Mesendoderm (in vitro differentiated cells): ENCODE measurements at regions not wholly inside any gene's neighbourhood (a gene's known extent, or its start where the extent isn't known, plus 50 kb on each side); places are given as distances from the start of the nearest gene placed in this dataset.
"Not testable (repeated sequence)": the region's sequence is repeated elsewhere in the genome, so short reads cannot be mapped to it uniquely, and the experiment has no call there.

Source experiments
- DNase-seq: peaks from one replicate; pipeline ENCODE4 v3.0.0; 2013
- H2AK5ac ChIP-seq: 2 replicates; pipeline ENCODE4 v1.6.1; 2013; ENCODE audit warnings: low read length, inconsistent platforms
- H2BK120ac ChIP-seq: 2 replicates; pipeline ENCODE4 v1.6.1; 2013; ENCODE audit warnings: low read depth, mild to moderate bottlenecking, low read length, moderate library complexity, mixed read lengths
- H2BK15ac ChIP-seq: replicated peaks from 2 replicates; pipeline ENCODE4 v1.6.1; 2013; ENCODE audit warnings: low read depth, mild to moderate bottlenecking, moderate library complexity
- H2BK5ac ChIP-seq: 2 replicates; pipeline ENCODE4 v1.6.1; 2013; ENCODE audit warnings: low read length, inconsistent platforms
- H3K18ac ChIP-seq: 2 replicates; pipeline ENCODE4 v1.6.1; 2013; ENCODE audit warnings: mild to moderate bottlenecking, low read length, mixed read lengths
- H3K23ac ChIP-seq: one replicate; pipeline ENCODE4 v1.6.1; 2013; ENCODE audit warnings: low read length
- H3K27ac ChIP-seq: 2 replicates; pipeline ENCODE4 v1.5.1; 2013; ENCODE audit warnings: low read depth, mild to moderate bottlenecking, inconsistent platforms, low read length, moderate library complexity
- H3K27me3 ChIP-seq: 2 replicates; pipeline ENCODE4 v1.6.1; 2013; ENCODE audit warnings: low read length, control low read depth, mild to moderate bottlenecking, inconsistent platforms; ENCODE audit not compliant: insufficient read depth, poor library complexity
- H3K36me3 ChIP-seq: 2 replicates; pipeline ENCODE4 v1.6.1; 2013; ENCODE audit warnings: low read length, inconsistent platforms; ENCODE audit not compliant: control insufficient read depth, insufficient read depth
- H3K4ac ChIP-seq: one replicate; pipeline ENCODE4 v1.6.1; 2013; ENCODE audit warnings: low read depth, mild to moderate bottlenecking, low read length, moderate library complexity
- H3K4me1 ChIP-seq: 2 replicates; pipeline ENCODE4 v1.6.1; 2013; ENCODE audit warnings: low read depth, low read length, inconsistent platforms; ENCODE audit not compliant: control insufficient read depth
- H3K4me2 ChIP-seq: 2 replicates; pipeline ENCODE4 v1.6.1; 2013; ENCODE audit warnings: low read length
- H3K4me3 ChIP-seq: 2 replicates; pipeline ENCODE4 v1.5.1; 2013; ENCODE audit warnings: mild to moderate bottlenecking, low read length
- H3K56ac ChIP-seq: one replicate; pipeline ENCODE4 v1.6.1; 2013; ENCODE audit warnings: low read length
- H3K79me1 ChIP-seq: 2 replicates; pipeline ENCODE4 v1.6.1; 2013; ENCODE audit warnings: low read length, inconsistent platforms
- H3K79me2 ChIP-seq: 2 replicates; pipeline ENCODE4 v1.6.1; 2013; ENCODE audit warnings: mild to moderate bottlenecking, low read length; ENCODE audit not compliant: control insufficient read depth, insufficient read depth
- H3K9ac ChIP-seq: 2 replicates; pipeline ENCODE4 v1.6.1; 2013; ENCODE audit warnings: low read length, inconsistent platforms
- H4K5ac ChIP-seq: one replicate; pipeline ENCODE4 v1.6.1; 2013; ENCODE audit warnings: low read length
- H4K8ac ChIP-seq: one replicate; pipeline ENCODE4 v1.6.1; 2013; ENCODE audit warnings: low read depth, mild to moderate bottlenecking, control low read depth, low read length, moderate library complexity
- WGBS: extraction: QIAGEN DNeasy Blood & Tissue Kit; methylation state at CpG from one replicate; pipeline ENCODE4 v1.1.7; 2013; ENCODE audit warnings: low lambda C conversion rate, missing lambda C conversion rate; ENCODE audit not compliant: insufficient coverage; ENCODE audit errors: extremely low coverage; 5-methylcytosine and 5-hydroxymethylcytosine counted together

GRCh38 chr21:5116344-5117123 lies 5404.8 kb upstream of the TPTE start:
- not testable (repeated sequence) for H3K9ac ChIP-seq, H3K79me1 ChIP-seq, H3K56ac ChIP-seq, H3K18ac ChIP-seq, DNase-seq, H2BK120ac ChIP-seq, H3K4me1 ChIP-seq, H2BK15ac ChIP-seq, H4K8ac ChIP-seq, H3K79me2 ChIP-seq, H3K36me3 ChIP-seq, H3K23ac ChIP-seq, H4K5ac ChIP-seq, H3K4ac ChIP-seq, H2AK5ac ChIP-seq, H3K27me3 ChIP-seq, H2BK5ac ChIP-seq, H3K27ac ChIP-seq, H3K4me2 ChIP-seq, H3K4me3 ChIP-seq
- no CpG with 5 or more reads among the region's 19 CpGs for WGBS

DNA sequence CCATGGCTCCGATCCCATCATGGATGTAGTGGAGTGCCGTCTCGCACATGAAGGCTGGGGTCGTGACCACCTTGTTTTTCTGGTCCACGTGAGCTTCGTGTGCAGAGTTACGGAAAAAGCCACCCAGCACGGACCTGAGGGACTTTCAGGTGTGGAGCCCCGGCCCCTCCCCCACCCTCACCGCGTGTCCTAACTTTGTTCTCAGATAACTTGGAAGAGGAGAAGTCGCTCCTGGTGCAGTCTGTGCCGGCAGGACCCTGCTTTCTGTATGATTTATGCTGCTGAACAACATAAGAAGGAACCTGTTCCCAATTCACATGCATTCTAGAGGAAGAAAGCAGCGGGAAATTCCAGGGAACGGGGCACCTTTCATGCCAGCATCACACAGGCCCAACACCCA lies 5404.2 kb upstream of the TPTE start:
- no CpG with 5 or more reads among the region's 15 CpGs for WGBS
- H3K27ac ChIP-seq: not testable (repeated sequence)

GRCh38 chr21:5117666-5118295 lies 5403.6 kb upstream of the TPTE start:
- H3K9ac ChIP-seq, H3K4me3 ChIP-seq, H3K79me2 ChIP-seq, DNase-seq, H2BK120ac ChIP-seq, H4K5ac ChIP-seq, H3K27ac ChIP-seq, H4K8ac ChIP-seq, H3K23ac ChIP-seq, H3K27me3 ChIP-seq, H3K4ac ChIP-seq, H3K79me1 ChIP-seq, H3K18ac ChIP-seq, H3K4me1 ChIP-seq, H2BK15ac ChIP-seq, H3K4me2 ChIP-seq, H2BK5ac ChIP-seq, H3K36me3 ChIP-seq, H2AK5ac ChIP-seq, H3K56ac ChIP-seq: not testable (repeated sequence)
- no CpG with 5 or more reads among the region's 17 CpGs for WGBS

More for the DNA sequence above, 5404.2 kb upstream of the TPTE start:
- H3K18ac ChIP-seq, H3K9ac ChIP-seq, H3K36me3 ChIP-seq, H3K56ac ChIP-seq, H2AK5ac ChIP-seq, H3K27me3 ChIP-seq, H3K23ac ChIP-seq, H2BK15ac ChIP-seq, H4K5ac ChIP-seq, H2BK5ac ChIP-seq, H3K79me1 ChIP-seq, H3K4ac ChIP-seq, H4K8ac ChIP-seq, H2BK120ac ChIP-seq, H3K4me3 ChIP-seq, H3K4me2 ChIP-seq, H3K79me2 ChIP-seq, H3K4me1 ChIP-seq, DNase-seq: not testable (repeated sequence)

- H3K27me3 ChIP-seq, H3K4ac ChIP-seq, DNase-seq, H3K79me2 ChIP-seq, H3K9ac ChIP-seq, H3K4me3 ChIP-seq, H3K27ac ChIP-seq, H2BK120ac ChIP-seq, H2AK5ac ChIP-seq, H3K4me1 ChIP-seq, H3K18ac ChIP-seq, H3K79me1 ChIP-seq, H2BK15ac ChIP-seq, H3K56ac ChIP-seq, H2BK5ac ChIP-seq, H3K4me2 ChIP-seq, H3K23ac ChIP-seq, H4K5ac ChIP-seq, H4K8ac ChIP-seq, H3K36me3 ChIP-seq: not testable (repeated sequence)
- WGBS: no CpG with 5 or more reads among the region's 17 CpGs
These were observed 5403.1 kb upstream of the TPTE start for GRCh38 chr21:5118296-5118679.

- H3K27me3 ChIP-seq, H3K27ac ChIP-seq, H3K56ac ChIP-seq, H3K79me2 ChIP-seq, H4K5ac ChIP-seq, H2BK120ac ChIP-seq, H3K4me3 ChIP-seq, H3K9ac ChIP-seq, H3K4me2 ChIP-seq, H2AK5ac ChIP-seq, H3K79me1 ChIP-seq, H3K23ac ChIP-seq, H2BK15ac ChIP-seq, H2BK5ac ChIP-seq, H4K8ac ChIP-seq, DNase-seq, H3K4ac ChIP-seq, H3K36me3 ChIP-seq, H3K18ac ChIP-seq, H3K4me1 ChIP-seq: not testable (repeated sequence)
- no CpG with 5 or more reads among the region's 8 CpGs for WGBS
These were observed 5402.2 kb upstream of the TPTE start for GRCh38 chr21:5119179-5119578.
